HepG2 (cell line): ENCODE measurements at regions not wholly inside any gene's neighbourhood (a gene's known extent, or its start where the extent isn't known, plus 50 kb on each side); places are given as distances from the start of the nearest gene placed in this dataset.
A peak's percentile ranks its signal among the peaks of the same experiment; 100 is the strongest.

Experiments used
- ATAC-seq: fragments of 200-7000 bp; cut with Tn5 transposase; 3 replicates; pipeline ENCODE4 v1.9.1; 2020; ENCODE audit warnings: mild to moderate bottlenecking, moderate library complexity
- BruUV-seq: library from RNA; stranded (reverse); fragments of 400-500 nt; replicated peaks from 2 replicates; lab custom pipeline; 2021; lab: Mats Ljungman, UMichigan
- CTCF ChIA-PET: fragments of 300-600 bp; formaldehyde crosslinking; extraction: SDS; loops from one replicate; lab custom pipeline; 2021; ENCODE audit warnings: low total read pairs, inconsistent platforms, low intra/inter-chr PET ratio; lab: Yijun Ruan, JAX
- POLR2A ChIA-PET: fragments of 350-600 bp; sonication (Branson Sonifier 250); formaldehyde crosslinking; loops from one replicate; lab custom pipeline; 2020; ENCODE audit warnings: antibody characterized with exemption, inconsistent platforms; lab: Yijun Ruan, JAX
- DNase-seq: peaks from one replicate; pipeline ENCODE4 v3.0.0-alpha.2; 2015; ENCODE audit warnings: low spot score
- FAIRE-seq: peaks from 3 replicates; lab custom pipeline; 2011; peaks lifted over from hg19 to GRCh38; lab: Jason Lieb, UNC
- H2AFZ ChIP-seq: one replicate; pipeline ENCODE4 v1.6.1; 2011; ENCODE audit warnings: low read length, inconsistent platforms
- H3K27ac ChIP-seq: fragments of 300-600 bp; 3 replicates; pipeline ENCODE4 v1.8.0; 2011; ENCODE audit warnings: mixed run types, mild to moderate bottlenecking, mixed read lengths, low read length, inconsistent platforms; ENCODE audit not compliant: insufficient read depth; ENCODE audit errors: extremely low read length
- H3K27me3 ChIP-seq, 2 experiments: fragments of 200-600 bp in 1 of 2; 2 replicates in 1 of 2; 3 replicates in 1 of 2; pipeline versions ENCODE4 v1.6.0 to v1.8.0; 2011; ENCODE audit warnings: low read length in 2 of 2, mild to moderate bottlenecking in 2 of 2, moderate library complexity in 2 of 2, inconsistent platforms in 1 of 2; ENCODE audit not compliant: insufficient read depth in 2 of 2, control insufficient read depth in 1 of 2
- H3K36me3 ChIP-seq, 2 experiments: fragments of 200-600 bp in 1 of 2; replicated peaks in 1 of 2; 2 replicates in 1 of 2; 3 replicates in 1 of 2; pipeline versions ENCODE4 v1.5.1 to v1.8.0; 2011; ENCODE audit warnings: low read length in 2 of 2, inconsistent platforms in 1 of 2; ENCODE audit not compliant: insufficient read depth in 2 of 2, control insufficient read depth in 1 of 2
- H3K4me1 ChIP-seq: 2 replicates; pipeline ENCODE4 v1.5.1; 2012; ENCODE audit warnings: low read length, inconsistent platforms; ENCODE audit not compliant: insufficient read depth
- H3K4me2 ChIP-seq: 2 replicates; pipeline ENCODE4 v1.6.0; 2011; ENCODE audit warnings: low read depth, low read length, inconsistent platforms
- H3K4me3 ChIP-seq, 3 experiments: fragments of 200-600 bp in 1 of 3; sonication (generic), shearing (Covaris generic) in 1 of 3; replicated peaks in 1 of 3; 2 replicates each; pipeline ENCODE4 v1.5.1; 2011 to 2016; ENCODE audit warnings: low read length in 3 of 3, inconsistent platforms in 2 of 3, low read depth in 2 of 3, mild to moderate bottlenecking in 2 of 3, control low read depth in 1 of 3, mixed read lengths in 1 of 3; ENCODE audit not compliant: insufficient read depth in 1 of 3
- H3K79me2 ChIP-seq: one replicate; pipeline ENCODE4 v1.6.1; 2011; ENCODE audit warnings: low read length, inconsistent platforms; ENCODE audit not compliant: insufficient read depth
- H3K9ac ChIP-seq: 2 replicates; pipeline ENCODE4 v1.6.0; 2011; ENCODE audit warnings: mild to moderate bottlenecking, low read depth, low read length, inconsistent platforms; ENCODE audit not compliant: insufficient read depth
- H3K9me3 ChIP-seq: 2 replicates; pipeline ENCODE4 v1.5.1; 2012; ENCODE audit warnings: mild to moderate bottlenecking, low read length
- H4K20me1 ChIP-seq: 2 replicates; pipeline ENCODE4 v1.6.0; 2011; ENCODE audit warnings: inconsistent platforms, mild to moderate bottlenecking, low read length, moderate library complexity; ENCODE audit not compliant: insufficient read depth
- HNRNPH1 ChIP-seq: fragments of 200-400 bp; formaldehyde crosslinking; optimal IDR thresholded peaks from 2 replicates; pipeline ENCODE3; 2017; ENCODE audit warnings: mild to moderate bottlenecking, low read depth, low read length
- MAFK ChIP-seq, 2 experiments: IDR thresholded peaks in 1 of 2; conservative IDR thresholded peaks in 1 of 2; 2 replicates each; pipeline ENCODE4 v1.6.1; 2011; ENCODE audit warnings: improper control_type of control experiment in 2 of 2, low read length in 2 of 2
- NFIB ChIP-seq: sonication (generic); formaldehyde crosslinking; IDR thresholded peaks from 2 replicates; pipeline ENCODE4 v1.9.0; 2021; ENCODE audit warnings: missing genetic modification reagents, mild to moderate bottlenecking, borderline replicate concordance
- RAD51 ChIP-seq: fragments of 450-650 bp; IDR thresholded peaks from 2 replicates; pipeline ENCODE4 v1.6.1; 2016; ENCODE audit warnings: borderline replicate concordance
- REPIN1 ChIP-seq: sonication (generic); formaldehyde crosslinking; IDR thresholded peaks from 2 replicates; pipeline ENCODE4 v1.8.0; 2022; ENCODE audit warnings: missing genetic modification reagents, low read depth, mild to moderate bottlenecking, borderline replicate concordance
- SIN3B ChIP-seq: fragments of 150-350 bp; IDR thresholded peaks from 2 replicates; pipeline ENCODE4 v1.6.1; 2014; ENCODE audit warnings: low read length
- ZBTB43 ChIP-seq: sonication (generic); formaldehyde crosslinking; conservative IDR thresholded peaks from 2 replicates; pipeline ENCODE4 v1.4.0; 2020; ENCODE audit warnings: missing genetic modification reagents
- ZZZ3 ChIP-seq: sonication (generic); formaldehyde crosslinking; IDR thresholded peaks from 2 replicates; pipeline ENCODE4 v1.4.0; 2020; ENCODE audit warnings: missing genetic modification reagents, mild to moderate bottlenecking, borderline replicate concordance
- WGBS: methylation state at CpG from one replicate; pipeline ENCODE4 v1.1.6; 2017; ENCODE audit warnings: low lambda C conversion rate; 5-methylcytosine and 5-hydroxymethylcytosine counted together
- in situ Hi-C: cut with HindIII; loops from 2 replicates; pipeline ENCODE4 v1.10.0; 2017; ENCODE audit warnings: low pct_unique_long_range_greater_than_20kb; ENCODE audit not compliant: extremely low pct_ligation_motif_present
- intact Hi-C: fragments of 100-400 bp; cut with micrococcal nuclease; formaldehyde crosslinking; loops from one replicate; pipeline ENCODE4 v1.10.0; 2022; ENCODE audit not compliant: unreplicated experiment

- no peak for TF ChIP-seq REPIN1 (CRISPR knock-in tag)
- no peak for TF ChIP-seq SIN3B
- TF ChIP-seq ZBTB43: no peak
- no peak for TF ChIP-seq ZZZ3
- TF ChIP-seq HNRNPH1: no peak
- no peak for TF ChIP-seq RAD51
- TF ChIP-seq, all 625 proteins: peak for 0
Observed at GRCh38 chr4:89582756-89583505, 254.0 kb downstream of the SNCA start (continued).

- 0% methylated on average over 1 of the region's 1 CpG for whole genome bisulfite sequencing
- no peaks in the 10 kb centered on the region for H3K36me3 ChIP-seq
- H3K79me2 ChIP-seq: no peaks in the 10 kb centered on the region
- H3K27me3 ChIP-seq: no peaks in the 10 kb centered on the region
- intact Hi-C loops (no loop called here), in situ Hi-C loops (no loop called here)
- ChIA-PET CTCF (no interaction called here), POLR2A (no interaction called here)
- BruUV-seq: no TSS peak
- no peaks in the 10 kb centered on the region for H4K20me1 ChIP-seq
- no peaks in the 10 kb centered on the region for H3K4me1 ChIP-seq
- H3K4me3 ChIP-seq: no peak overlapping the region
- FAIRE-seq (no peak), DNase-seq (no peak), ATAC-seq (no peak)
- H2AFZ ChIP-seq: no peak overlapping the region
- H3K27ac ChIP-seq: no peak overlapping the region
- H3K9ac ChIP-seq: no peak overlapping the region
- H3K4me2 ChIP-seq: no peak overlapping the region
- no peaks in the 10 kb centered on the region for H3K9me3 ChIP-seq
- TF ChIP-seq NFIB (CRISPR knock-in tag) (no peak), MAFK (conservative IDR thresholded peaks at IDR 0.05 in 1 of 2, IDR thresholded peaks at IDR 0.05 in 1 of 2; ENCODE audit: low read length in 2 of 2) (peak; percentile 25 to 34; a peak in 1 of 4 replicates)
Observed at GRCh38 chr4:89579771-89580170, 257.2 kb downstream of the SNCA start.
